Lung microvascular endothelial cell (primary cell): ENCODE measurements at regions not wholly inside any gene's neighbourhood (a gene's known extent, or its start where the extent isn't known, plus 50 kb on each side); places are given as distances from the start of the nearest gene placed in this dataset.
"Not testable (repeated sequence)": the region's sequence is repeated elsewhere in the genome, so short reads cannot be mapped to it uniquely, and the experiment has no call there.

ENCODE experiments used
- DNase-seq, 2 donors: peaks; one replicate each; pipeline versions ENCODE4 v3.0.0 to v3.0.0-alpha.2; 2010; ENCODE audit warnings: low read depth in 2 of 2

DNA sequence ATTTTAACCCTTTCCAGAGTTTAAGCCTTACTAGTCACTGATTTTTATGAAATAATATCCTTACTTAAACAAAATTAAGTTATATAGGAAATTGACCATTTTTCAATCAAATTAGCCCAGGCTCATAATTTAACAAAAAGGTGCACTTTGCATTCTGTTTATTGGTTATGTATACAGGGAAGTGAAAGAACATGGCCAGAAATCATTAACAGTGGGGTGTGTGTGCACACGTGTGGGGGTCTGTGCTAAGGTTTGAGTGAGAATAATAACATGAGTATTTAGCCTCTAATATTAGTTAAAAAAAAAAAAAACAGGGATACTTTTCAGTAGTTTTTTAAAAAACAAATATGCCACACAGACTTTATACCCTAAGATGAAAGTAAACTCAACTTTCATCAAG is 510.5 kb upstream of the PFKP start:
- no peak for DNase-seq

DNA sequence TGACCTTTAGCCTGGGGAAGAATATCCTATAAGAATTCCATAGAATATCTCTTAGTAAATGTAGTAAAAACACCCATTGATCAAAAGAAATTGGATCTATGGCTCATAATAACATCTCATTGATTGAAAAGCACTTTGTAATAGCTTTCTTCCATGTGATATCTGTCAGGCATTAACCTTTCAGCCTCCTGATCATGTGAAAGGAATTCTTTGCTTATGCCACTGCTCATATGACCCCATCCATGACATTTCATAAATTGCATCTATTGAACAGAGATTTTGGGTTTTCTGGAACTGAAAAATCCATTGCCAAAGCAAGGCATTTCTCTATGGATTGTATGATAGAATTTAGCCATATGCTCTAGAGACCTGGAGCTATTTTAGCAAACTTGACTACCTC is 519.3 kb upstream of the PFKP start:
- no peak for DNase-seq

DNA sequence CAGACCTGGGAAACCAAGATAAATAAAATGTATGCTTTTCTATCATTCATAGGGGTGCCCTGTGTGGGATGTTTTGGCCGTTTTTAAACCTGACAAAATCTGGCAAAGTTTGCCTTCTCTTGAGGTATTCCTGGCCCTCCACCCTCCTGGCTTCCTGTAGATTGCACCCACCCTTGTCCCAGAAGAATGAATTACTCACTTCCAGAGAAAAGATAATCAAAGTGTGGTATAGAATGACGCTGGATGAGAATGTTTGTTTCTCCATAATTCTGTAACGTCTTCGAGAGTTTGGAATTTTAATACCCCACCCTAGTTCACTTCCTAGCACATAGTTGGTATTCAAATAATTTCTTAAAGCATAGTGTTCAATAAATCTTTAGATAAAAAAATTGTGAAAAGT is 519.7 kb upstream of the PFKP start:
- no peak for DNase-seq

DNA sequence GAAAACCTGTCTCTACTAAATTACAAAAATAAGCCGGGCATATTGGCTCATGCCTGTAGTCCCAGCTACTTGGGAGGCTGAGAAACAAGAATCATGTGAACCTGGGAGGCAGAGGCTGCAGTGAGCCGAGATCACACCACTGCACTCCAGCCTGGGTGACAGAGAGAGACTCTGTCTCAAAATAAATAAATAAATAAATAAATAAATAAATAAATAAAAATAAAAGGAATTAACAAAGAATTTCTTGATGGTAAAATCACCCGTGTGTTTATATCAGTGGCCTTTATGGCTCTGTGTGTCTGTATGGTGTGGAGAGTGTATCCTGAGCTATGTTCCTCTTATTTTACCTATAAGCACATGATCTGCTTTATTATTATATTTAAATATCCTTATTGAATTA is 520.5 kb upstream of the PFKP start:
- not testable (repeated sequence) for DNase-seq

DNA sequence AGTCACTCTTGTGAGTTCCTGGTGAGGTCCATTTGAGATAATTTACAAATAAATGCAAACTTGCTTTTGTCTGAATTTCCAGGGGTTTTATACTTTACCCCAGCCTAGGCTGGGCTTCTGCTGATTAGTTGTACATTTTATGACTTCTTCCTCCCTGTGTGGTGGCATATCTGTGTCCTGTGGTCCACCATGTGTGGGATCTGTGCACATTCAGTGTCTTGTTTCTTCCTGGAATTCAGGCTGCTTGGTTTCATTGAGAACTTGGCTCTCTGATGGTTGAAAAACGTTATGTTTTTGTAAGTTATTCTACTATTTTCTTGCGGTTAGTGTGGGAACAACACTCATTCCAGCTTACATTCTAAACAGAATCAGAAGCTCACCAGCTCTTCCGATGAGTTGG is 523.4 kb upstream of the PFKP start:
- DNase-seq: no peak

DNA sequence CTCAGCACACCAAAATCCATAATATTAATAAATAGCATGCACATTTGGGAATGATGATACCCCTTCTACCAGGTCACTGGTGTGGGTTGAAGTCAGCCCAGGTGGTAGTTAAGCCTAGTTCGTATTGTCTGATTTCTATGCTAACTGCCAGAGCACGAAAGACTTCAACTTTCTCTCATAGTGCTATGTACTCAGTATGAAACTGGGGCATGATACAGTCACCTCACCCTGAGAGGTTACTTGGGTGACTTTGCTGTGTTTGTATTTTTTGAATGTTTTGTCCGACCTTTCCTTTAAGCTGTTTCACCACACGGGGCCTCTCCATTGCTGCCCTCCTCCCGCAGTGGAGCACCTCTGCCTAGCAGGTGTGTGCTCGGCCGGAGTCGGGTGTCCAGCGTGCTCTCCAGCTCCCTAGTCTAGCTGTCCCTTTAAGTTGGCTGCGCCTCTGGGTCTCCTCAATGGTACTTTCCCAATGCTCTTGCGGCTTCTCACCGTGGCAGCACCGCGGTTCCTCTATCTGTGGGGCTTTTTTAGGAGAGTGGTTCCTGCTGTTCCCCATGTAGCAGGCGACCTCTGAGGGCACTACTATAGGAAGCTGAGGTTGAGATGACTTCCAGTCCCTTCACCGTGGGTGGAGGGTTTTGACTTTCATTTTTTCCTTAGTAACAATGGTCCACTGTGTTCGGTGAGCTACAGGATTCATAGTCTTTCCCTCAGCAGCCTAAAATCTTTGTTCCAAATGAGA is 524.0 kb upstream of the PFKP start:
- no peak for DNase-seq

DNA sequence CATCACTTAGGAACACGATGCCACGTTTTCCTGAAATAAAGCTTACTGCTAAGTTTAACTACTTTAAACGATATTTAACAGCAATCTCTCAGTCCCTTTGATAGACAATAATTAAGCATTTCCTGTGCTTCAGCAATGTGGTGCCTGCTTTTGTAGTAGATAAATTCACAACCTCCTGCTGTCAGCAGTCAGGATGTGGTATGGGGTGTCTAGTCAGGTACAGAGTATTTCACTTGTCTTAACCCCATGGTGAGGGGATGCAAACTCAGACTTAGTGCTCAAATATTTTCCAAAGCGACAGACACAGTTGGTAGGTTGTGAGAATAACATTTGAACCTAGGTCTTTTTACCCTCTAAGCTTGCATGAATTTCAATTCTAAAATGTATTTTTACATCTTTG is 526.2 kb upstream of the PFKP start:
- no peak for DNase-seq

DNA sequence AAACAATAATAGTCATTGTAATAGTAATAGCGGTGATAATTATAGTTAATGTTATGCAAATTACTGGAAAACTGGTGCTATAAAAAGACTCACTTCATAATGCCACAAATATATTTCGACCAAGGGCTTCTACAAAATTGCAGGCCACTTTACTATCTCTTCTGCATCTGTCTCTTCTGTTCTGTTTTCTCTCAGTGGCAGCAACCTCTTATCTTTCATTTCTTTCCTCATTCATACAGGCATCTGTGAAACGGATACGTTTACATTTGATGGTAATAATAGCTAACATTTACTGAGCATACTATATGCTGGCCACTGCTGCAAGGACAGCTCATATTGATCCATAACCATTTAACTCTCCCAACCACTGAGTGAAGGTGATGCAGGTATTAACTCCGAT is 537.4 kb upstream of the PFKP start:
- DNase-seq: no peak

DNA sequence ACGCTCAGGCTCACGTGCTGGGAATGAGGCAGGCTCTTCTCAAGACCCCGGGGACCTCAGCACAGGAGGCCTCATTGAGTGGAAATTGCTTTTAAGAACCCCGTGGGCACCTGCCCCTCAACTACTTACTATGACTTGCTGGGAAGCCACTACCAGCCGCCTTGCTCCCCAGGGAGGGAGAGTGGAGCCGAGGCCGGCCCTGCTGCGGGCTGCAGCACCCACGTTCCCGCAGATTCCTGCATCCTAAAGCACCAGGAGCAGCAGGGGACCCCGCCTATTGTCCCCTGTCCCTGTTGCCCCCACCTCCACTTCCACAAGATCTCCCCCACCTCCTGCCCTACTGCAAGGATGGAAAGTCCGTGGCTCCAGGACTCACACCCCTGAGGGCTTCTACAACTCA is 541.6 kb upstream of the PFKP start:
- no peak for DNase-seq

DNA sequence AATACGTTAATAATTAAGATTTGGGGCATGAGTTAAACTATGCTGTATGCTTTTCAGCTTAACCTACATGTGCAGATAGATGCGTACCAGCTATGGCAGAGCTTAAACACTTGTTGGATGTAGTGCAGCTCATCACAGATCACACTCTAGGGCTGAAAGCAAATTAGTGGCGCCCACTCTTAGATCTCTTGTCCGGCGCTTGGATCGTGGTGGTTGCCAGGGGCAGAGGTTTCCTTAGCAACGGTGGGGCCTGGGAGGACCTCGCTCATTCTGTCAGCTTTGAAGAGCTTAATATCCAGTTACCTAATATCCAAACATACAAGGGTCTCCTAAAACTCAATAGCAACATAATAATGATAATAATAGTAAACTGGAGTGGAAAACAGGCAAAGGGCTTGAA is 548.2 kb upstream of the PFKP start:
- DNase-seq: no peak

DNA sequence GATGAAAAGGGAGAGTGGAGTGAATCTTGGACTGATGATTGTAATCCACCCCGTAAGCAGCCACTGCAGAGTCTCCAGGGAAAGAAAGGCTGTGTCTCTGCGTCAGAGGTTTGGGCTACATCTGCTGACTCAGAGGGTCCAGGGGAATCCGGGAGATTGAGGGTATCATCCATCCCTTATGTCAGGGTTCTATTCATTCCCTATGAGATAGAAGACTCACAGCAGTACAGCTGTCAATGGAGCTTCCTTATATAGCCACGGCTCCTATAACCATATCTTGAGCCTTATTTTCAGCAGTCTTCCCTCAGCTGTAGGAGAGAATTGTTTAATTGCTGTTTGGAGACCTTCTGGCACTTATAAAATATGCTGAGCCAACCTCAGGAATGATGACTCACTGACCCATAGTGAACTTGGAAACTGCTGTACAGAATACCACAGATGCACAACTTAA is 558.2 kb upstream of the PFKP start:
- DNase-seq: no peak

DNA sequence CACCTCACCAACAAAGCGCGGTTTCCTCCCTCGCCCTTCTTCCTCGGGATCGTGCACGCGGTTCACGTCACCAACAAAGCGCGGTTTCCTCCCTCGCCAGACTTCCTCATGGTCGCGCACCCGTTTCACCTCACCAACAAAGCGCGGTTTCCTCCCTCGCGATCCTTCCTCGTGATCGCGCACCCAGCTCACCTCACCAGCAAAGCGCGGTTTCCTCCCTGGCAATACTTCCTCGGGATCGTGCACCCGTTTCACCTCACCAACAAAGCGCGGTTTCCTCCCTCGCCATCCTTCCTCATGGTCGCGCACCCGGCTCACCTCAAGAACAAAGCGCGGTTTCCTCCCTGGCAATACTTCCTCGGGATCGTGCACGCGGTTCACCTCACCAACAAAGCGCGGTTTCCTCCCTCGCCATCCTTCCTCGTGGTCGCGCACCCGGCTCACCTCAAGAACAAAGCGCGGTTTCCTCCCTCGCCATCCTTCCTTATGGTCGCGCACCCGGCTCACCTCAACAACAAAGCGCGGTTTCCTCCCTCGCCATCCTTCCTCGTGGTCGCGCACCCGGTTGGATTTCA is 565.9 kb upstream of the PFKP start:
- DNase-seq: not testable (repeated sequence)

DNA sequence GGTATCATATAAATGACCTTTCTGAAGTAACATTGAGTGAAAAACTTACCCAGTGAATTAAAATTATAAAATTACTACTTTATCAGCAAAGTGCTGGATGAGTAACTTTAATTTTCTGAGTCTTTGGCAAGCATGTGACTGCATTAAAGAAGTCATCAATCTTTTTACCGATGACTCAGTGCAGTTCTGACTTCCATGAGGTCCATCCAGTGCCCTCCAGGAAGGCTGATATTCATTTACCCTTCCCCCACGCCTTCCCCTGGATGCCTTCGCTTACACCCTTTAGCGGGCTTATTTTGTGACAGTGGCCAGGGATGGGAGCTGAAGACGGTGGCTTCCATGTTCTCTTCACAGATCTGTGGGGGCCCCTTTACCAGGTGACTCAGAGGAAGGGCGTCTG is 572.9 kb upstream of the PFKP start:
- DNase-seq: no peak

DNA sequence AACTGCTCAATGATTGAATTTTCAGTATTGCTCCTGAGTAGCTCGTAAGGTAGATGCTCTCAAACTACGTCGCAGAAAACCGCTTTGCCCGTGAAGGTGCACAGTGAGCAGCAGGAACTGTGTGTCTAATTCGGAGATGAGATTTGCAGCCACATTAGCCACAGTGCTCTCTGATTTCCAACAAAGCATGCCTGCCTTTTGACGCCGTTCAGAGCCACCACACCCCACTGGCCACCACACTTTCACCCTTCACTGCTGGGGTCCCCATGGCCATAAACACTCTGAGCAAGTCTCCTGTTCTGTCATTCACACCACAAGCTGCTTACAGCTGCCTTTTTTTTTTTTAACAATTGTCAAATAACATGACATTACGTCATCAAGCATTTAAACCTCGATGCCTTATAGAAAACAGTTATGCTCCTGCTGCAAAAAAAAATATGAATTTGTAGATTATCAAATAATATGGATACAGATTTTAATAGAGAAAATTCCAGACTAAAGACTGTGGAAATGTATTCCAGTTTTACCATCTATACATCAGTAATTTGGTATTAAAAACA is 578.8 kb upstream of the PFKP start:
- DNase-seq: no peak

DNA sequence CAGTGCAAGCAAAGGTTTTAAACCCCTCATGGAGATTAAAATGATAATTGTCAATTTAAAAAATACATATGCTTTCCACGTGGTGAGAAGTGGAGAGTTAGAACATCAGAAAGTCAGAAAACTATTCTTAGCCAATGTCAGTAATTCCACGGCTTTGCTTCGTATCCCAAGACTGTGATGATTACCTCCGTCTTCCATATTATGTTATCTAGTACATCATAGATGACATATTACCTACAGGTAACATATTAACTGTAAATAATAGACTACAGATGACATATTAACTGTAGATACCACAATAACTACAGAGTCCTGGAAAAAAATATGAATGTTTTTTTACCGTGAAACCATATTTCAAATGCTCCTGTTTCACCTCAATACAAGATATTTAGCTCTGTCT is 579.4 kb upstream of the PFKP start:
- no peak for DNase-seq

DNA sequence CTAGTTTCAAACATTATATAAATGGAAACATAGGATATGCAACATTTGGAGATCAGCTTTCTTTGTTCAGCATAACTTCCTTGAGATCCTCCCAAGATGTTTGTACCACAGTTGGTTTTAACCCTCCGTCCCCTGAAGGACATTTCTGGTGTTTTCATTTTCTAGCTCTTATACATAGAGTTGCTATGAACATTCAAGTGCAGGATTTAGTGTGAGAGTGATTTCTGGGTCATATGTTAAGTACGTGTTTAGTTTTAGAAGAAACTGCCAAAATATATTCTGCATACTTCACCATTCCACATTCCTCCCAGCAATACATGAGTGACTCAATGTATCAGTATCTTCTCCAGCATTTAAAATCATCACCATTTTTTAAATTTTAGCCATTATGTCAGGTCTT is 588.7 kb upstream of the PFKP start:
- DNase-seq: no peak

DNA sequence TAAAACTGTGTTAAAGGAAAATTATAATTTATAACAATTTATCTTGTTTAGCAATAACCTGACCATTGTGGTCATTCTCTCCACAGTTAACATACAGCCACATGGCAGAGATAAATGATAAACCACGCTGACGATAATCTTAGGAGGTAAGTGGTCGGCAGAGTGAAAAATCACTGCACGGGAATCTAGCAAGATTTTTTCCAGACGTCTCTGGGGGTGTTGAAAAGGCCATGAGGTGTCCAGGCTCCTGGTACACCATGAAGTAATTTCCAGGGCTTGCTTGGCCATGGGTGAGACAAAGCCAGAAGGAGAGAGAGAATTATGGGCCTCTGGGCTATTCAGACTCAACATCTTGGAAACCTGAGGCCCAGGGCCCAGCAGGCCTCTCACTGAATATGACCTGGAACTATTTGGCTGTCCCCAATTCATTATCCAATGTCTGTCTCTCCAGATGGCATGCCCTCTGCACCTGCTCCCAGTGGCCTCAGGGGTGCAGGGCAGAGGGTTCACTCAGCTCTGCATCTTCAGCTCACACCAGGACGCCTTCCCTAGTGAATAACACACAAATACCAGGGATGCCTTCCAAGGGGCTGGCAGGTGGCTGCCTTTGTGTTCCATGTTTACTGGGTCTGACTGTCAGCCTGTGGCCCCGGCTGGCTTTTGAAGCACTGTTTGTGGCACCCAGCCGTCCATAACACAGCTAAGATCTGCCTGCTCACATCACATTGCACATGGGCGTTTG is 590.4 kb upstream of the PFKP start:
- DNase-seq: no peak

DNA sequence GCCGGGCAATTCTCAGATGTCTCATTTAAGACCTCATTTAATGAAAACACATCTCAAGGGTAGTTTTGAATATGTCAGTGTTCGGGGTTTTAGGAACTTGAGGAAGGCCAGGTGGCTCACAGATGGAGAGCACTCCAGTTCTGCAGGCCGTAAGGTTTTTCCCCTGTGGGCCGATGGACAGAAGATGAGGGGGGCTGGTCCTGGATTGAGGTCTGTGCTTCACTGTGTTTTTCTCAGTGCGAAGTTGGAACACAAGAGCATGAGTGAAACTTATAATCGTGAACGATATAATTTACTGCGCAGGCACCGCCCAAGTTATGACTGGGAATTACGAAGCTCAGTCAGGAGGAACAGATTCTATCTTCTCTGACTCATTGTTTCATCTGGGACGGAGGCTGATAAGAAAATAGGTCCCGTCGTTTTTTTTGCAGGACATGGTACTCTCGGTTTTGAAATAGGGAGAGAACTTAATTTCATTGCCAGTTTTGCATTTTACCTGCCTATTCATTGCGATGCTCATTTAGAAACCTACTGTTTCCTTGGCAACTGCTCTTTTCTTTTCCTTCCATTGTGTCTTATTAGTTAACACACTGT is 591.0 kb upstream of the PFKP start:
- no peak for DNase-seq

DNA sequence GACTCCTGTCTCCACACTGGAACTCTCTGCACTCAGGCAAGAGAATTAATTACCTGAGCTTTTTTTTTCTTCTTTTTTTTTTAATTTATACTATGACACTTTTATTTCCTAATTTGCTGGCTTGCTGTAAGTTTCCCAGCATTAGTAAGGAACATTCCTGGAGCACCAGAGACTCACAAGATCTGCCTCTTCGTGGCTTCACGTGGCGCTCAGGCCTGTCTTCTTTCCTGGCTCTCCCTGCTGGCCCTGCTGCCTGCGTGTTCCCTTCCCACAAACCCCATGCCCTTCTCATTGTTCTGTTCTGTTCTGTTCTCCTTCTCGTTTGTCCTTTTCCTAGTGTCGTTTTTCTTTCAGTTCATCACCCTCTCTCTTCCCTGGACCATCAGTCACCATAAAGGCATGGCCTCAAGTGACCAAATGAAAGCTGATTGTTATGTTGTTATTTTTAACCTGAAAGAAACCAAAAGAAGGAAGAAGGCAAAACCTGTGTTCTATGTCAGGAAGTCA is 591.6 kb upstream of the PFKP start:
- DNase-seq: no peak

DNA sequence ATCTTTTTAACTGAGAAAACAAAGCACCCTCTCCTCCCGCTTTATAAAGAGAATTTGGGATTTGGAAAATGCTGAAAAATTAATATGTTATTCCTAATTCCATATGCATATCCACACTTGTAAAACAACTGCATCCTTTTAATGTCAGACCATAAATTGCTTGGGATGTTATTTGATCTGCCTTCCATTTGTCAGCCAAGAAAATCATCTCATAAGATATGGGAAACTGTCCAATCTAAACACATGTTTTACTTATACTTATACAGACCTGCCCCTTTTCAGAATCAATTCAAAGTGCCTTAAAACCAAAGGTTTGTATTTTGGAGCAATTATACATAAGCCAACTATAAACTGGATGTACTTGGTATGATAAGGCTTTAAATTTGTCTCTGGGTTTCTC is 595.5 kb upstream of the PFKP start:
- no peak for DNase-seq

DNA sequence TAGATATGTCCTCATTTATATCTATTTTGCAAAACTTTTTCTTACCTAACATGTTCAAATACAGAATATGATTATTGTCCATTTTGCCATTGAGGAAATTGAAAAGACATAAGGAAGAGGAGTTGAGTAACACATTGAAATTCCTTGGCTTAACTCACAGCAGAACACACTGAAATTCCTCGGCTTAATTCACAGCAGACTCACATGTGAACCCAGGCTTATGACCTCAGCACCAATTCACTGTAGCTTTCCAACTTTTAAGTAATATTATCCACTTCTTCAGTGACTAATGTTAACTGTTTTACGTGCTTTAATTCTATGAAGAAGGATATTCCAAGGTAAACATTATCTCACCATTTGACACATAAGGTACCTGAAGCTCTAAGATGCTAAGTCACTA is 597.5 kb upstream of the PFKP start:
- DNase-seq: no peak

DNA sequence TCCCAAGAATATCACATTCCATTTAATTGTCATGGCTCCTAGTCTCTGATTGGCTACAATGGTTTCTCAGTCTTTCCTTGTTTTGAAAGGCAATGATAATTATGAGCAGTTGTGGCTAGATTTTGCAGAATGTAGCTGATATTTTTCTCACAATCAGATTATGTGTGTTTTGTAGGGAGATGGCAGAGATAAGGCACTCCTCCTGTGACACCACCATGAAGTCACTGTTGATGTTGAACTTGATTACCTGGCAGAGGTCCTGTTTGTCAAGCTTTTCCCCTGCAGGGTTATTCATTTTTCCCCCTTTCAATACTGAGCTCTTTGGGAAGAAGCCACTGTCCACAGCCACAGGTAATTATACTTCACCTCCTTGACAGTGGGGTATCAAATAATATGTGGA is 602.9 kb upstream of the PFKP start:
- DNase-seq: no peak
